ENCODE measurements at regions not wholly inside any gene's neighbourhood (a gene's known extent, or its start where the extent isn't known, plus 50 kb on each side); places are given as distances from the start of the nearest gene placed in this dataset.

DNA sequence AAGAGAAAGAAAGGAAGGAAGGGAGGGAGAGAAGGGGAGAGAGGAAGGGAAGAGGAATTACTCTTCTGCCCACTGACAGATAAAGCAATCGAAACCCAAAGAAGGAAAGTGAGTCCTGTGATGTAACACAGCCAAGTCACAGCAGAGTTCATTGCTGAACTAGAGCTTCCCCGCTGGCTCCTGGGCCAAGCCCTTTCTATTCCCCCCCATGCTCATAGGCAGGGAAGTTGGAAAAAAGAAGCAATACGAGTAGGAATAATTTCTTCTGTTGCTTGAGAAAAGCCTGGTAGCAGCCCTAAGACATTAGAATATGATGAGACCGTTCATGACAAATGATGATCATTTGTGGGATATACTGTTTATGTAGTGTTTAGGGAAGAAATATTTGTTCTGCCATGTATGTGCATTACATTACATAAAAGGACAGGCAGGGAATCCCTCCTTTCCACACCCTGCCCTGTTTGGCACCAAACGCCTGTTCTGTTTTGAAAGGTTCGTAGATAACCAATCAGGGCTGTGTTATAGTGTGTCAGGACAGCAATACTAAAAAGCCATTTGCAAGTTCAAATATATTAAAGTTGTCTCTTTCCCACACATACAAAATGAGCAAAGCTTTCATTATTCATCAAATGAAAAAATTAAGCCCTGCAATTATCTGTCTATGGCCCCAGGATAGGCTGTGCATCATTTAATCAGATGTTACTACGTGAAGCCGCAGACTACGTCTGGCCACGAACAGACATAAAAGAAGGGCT is 111.0 kb upstream of the TRPM1 start:
- TF ChIP-seq CTCF (IDR thresholded peaks at IDR 0.05; ENCODE audit: low read length) (no peak), EZH2 (IDR thresholded peaks at IDR 0.05; ENCODE audit: borderline replicate concordance, low read length) (no peak)

Measured in OCI-LY1 (cell line).